ENCODE measurements at regions not wholly inside any gene's neighbourhood (a gene's known extent, or its start where the extent isn't known, plus 50 kb on each side); places are given as distances from the start of the nearest gene placed in this dataset.

DNA sequence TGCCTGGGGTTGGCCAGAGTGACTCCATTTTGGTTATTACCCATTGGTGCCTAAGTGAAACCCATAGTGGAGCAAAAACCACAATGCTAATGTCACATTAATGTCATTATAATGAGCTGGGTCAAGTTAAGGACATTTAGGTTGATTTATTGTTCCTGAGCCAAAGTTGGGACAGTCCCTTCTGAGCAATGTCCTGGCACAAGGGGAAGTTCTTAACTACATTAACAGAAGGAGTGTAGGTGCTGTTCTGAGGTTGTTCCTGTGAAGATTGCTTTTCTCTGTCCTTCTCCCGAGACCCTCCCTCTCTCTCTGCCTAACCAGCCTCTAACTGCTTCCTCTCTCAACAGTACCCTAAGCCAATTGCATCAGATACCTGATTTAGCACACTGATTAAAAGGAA, 1956.8 kb upstream of the PCDH10 start:
- no CpG with 5 or more reads among the region's 1 CpG for WGBS (ENCODE audit: insufficient coverage)
- Histone ChIP-seq H3K4me2 (replicated peaks; ENCODE audit: extremely low read depth, low read length, poor library complexity, severe bottlenecking) (no peak overlapping the region), H4K20me1 (ENCODE audit: insufficient read depth, low read length) (no peaks in the 10 kb centered on the region), H3K36me3 (replicated peaks in 1 of 2; ENCODE audit: control insufficient read depth in 1 of 2, insufficient read depth in 2 of 2, low read length in 2 of 2) (no peaks in the 10 kb centered on the region), H3K4me3 (replicated peaks in 1 of 3; ENCODE audit: low read depth in 2 of 3, low read length in 3 of 3) (no peak overlapping the region), H3K79me2 (ENCODE audit: insufficient read depth, low read length) (no peaks in the 10 kb centered on the region), H3K9me3 (replicated peaks in 1 of 2; ENCODE audit: control insufficient read depth in 1 of 2, insufficient read depth in 1 of 2, low read length in 2 of 2) (no peaks in the 10 kb centered on the region), H3K27ac (ENCODE audit: low read depth in 1 of 2, low read length in 2 of 2) (no peak overlapping the region), H2AFZ (ENCODE audit: insufficient read depth, low read depth, low read length, poor library complexity, severe bottlenecking) (no peak overlapping the region), H3K4me1 (ENCODE audit: control insufficient read depth in 1 of 2, insufficient read depth in 2 of 2, low read length in 2 of 2) (no peaks in the 10 kb centered on the region), H3K9ac (ENCODE audit: insufficient read depth, low read length, poor library complexity, severe bottlenecking) (no peak overlapping the region), H3K27me3 (ENCODE audit: control insufficient read depth in 2 of 2, insufficient read depth in 2 of 2, low read length in 2 of 2) (no peaks in the 10 kb centered on the region)
- TF ChIP-seq, protein P1, sequence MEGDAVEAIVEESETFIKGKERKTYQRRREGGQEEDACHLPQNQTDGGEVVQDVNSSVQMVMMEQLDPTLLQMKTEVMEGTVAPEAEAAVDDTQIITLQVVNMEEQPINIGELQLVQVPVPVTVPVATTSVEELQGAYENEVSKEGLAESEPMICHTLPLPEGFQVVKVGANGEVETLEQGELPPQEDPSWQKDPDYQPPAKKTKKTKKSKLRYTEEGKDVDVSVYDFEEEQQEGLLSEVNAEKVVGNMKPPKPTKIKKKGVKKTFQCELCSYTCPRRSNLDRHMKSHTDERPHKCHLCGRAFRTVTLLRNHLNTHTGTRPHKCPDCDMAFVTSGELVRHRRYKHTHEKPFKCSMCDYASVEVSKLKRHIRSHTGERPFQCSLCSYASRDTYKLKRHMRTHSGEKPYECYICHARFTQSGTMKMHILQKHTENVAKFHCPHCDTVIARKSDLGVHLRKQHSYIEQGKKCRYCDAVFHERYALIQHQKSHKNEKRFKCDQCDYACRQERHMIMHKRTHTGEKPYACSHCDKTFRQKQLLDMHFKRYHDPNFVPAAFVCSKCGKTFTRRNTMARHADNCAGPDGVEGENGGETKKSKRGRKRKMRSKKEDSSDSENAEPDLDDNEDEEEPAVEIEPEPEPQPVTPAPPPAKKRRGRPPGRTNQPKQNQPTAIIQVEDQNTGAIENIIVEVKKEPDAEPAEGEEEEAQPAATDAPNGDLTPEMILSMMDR (IDR thresholded peaks at IDR 0.05): no peak
- Mint-ChIP-seq H3K36me3 (no peaks in the 10 kb centered on the region), H3K4me3 (no peak overlapping the region), H3K4me1 (no peaks in the 10 kb centered on the region), H3K27ac (no peak overlapping the region), H3K27me3 (ENCODE audit: low read depth in 3 of 3) (no peaks in the 10 kb centered on the region), H3K9me3 (peaks cover 0 to 8% (median 2%) of the 10 kb centered on the region in 7 donors)
- intact Hi-C loops (cut with micrococcal nuclease): no loop called here
- no peak for DNase-seq

DNA sequence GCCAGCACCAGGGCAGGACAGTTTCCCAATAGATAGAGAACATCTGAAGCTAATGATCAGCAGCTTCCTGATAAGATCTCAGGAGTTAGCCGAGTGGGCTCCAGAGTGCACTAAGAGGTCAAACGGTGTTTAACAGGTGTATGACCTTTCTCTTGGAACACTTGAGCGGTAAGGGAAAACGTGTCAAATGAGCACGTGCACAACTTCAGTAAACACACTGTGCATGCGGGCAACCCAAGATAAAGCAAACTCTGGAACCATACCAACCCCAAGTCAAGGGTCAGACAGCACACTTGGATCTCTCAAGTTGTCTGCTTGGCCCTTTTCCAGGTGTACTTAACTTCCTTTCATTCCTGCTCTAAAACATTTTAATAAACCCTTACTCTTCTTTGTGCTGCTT, 1941.5 kb upstream of the PCDH10 start:
- Histone ChIP-seq H3K9me3 (replicated peaks in 1 of 2; ENCODE audit: control insufficient read depth in 1 of 2, insufficient read depth in 1 of 2, low read length in 2 of 2) (no peaks in the 10 kb centered on the region), H3K4me1 (ENCODE audit: control insufficient read depth in 1 of 2, insufficient read depth in 2 of 2, low read length in 2 of 2) (no peaks in the 10 kb centered on the region), H3K79me2 (ENCODE audit: insufficient read depth, low read length) (no peaks in the 10 kb centered on the region), H2AFZ (ENCODE audit: insufficient read depth, low read depth, low read length, poor library complexity, severe bottlenecking) (no peak overlapping the region), H3K36me3 (replicated peaks in 1 of 2; ENCODE audit: control insufficient read depth in 1 of 2, insufficient read depth in 2 of 2, low read length in 2 of 2) (no peaks in the 10 kb centered on the region), H3K27ac (ENCODE audit: low read depth in 1 of 2, low read length in 2 of 2) (no peak overlapping the region), H4K20me1 (ENCODE audit: insufficient read depth, low read length) (no peaks in the 10 kb centered on the region), H3K4me3 (replicated peaks in 1 of 3; ENCODE audit: low read depth in 2 of 3, low read length in 3 of 3) (no peak overlapping the region), H3K9ac (ENCODE audit: insufficient read depth, low read length, poor library complexity, severe bottlenecking) (no peak overlapping the region), H3K4me2 (replicated peaks; ENCODE audit: extremely low read depth, low read length, poor library complexity, severe bottlenecking) (no peak overlapping the region), H3K27me3 (ENCODE audit: control insufficient read depth in 2 of 2, insufficient read depth in 2 of 2, low read length in 2 of 2) (no peaks in the 10 kb centered on the region)
- no peaks in the 10 kb centered on the region for H3K4me1 Mint-ChIP-seq
- H3K27ac Mint-ChIP-seq: no peak overlapping the region
- H3K27me3 Mint-ChIP-seq (ENCODE audit: low read depth in 3 of 3): peaks cover 0 to 1% (median 0%) of the 10 kb centered on the region in 3 donors
- intact Hi-C loops (cut with micrococcal nuclease): no loop called here
- TF ChIP-seq, protein P1 (IDR thresholded peaks at IDR 0.05): no peak
- peaks cover 0 to 3% (median 2%) of the 10 kb centered on the region in 7 donors for H3K9me3 Mint-ChIP-seq
- H3K36me3 Mint-ChIP-seq: no peaks in the 10 kb centered on the region
- WGBS (ENCODE audit: insufficient coverage): 99% methylated on average over 6 of the region's 6 CpGs
- H3K4me3 Mint-ChIP-seq: no peak overlapping the region
- DNase-seq: no peak
